Nephron progenitor cell (in vitro differentiated cells): ENCODE measurements at regions not wholly inside any gene's neighbourhood (a gene's known extent, or its start where the extent isn't known, plus 50 kb on each side); places are given as distances from the start of the nearest gene placed in this dataset.

Experiments used
- DNase-seq: peaks from one replicate; pipeline ENCODE4 v3.0.0; 2021
- H3K27ac Mint-ChIP-seq: 2 replicates; pipeline ENCODE4 v1.8.0; 2021; ENCODE audit warnings: mild to moderate bottlenecking, moderate library complexity, mixed read lengths
- H3K27me3 Mint-ChIP-seq: 2 replicates; pipeline ENCODE4 v1.8.0; 2021; ENCODE audit warnings: mild to moderate bottlenecking, low read depth, mixed read lengths; ENCODE audit not compliant: poor library complexity
- H3K36me3 Mint-ChIP-seq: 2 replicates; pipeline ENCODE4 v1.8.0; 2021; ENCODE audit warnings: low read depth, mixed read lengths
- H3K4me1 Mint-ChIP-seq: 2 replicates; pipeline ENCODE4 v1.8.0; 2021; ENCODE audit warnings: mixed read lengths
- H3K4me3 Mint-ChIP-seq: 2 replicates; pipeline ENCODE4 v1.8.0; 2021; ENCODE audit warnings: mild to moderate bottlenecking, moderate library complexity, mixed read lengths
- H3K9me3 Mint-ChIP-seq: 2 replicates; pipeline ENCODE4 v1.8.0; 2021; ENCODE audit warnings: mild to moderate bottlenecking, moderate library complexity, mixed read lengths
- CTCF ChIP-seq: fragments of 200-600 bp; sonication (generic); IDR thresholded peaks from 2 replicates; pipeline ENCODE4 v1.5.0; 2021; ENCODE audit warnings: antibody characterized with exemption

GRCh38 chr9:1581926-1582325 lies 433.2 kb upstream of the SMARCA2 start:
- Mint-ChIP-seq H3K27ac (no peak overlapping the region), H3K4me1 (no peaks in the 10 kb centered on the region), H3K36me3 (no peaks in the 10 kb centered on the region), H3K9me3 (peaks cover 44% of the 10 kb centered on the region), H3K27me3 (no peaks in the 10 kb centered on the region), H3K4me3 (no peak overlapping the region)
- no peak for DNase-seq
- no peak for TF ChIP-seq CTCF

GRCh38 chr9:1591310-1591709 lies 423.8 kb upstream of the SMARCA2 start:
- H3K27me3 Mint-ChIP-seq, result no peaks in the 10 kb centered on the region
- no peak overlapping the region for H3K4me3 Mint-ChIP-seq
- H3K4me1 Mint-ChIP-seq, result no peaks in the 10 kb centered on the region
- TF ChIP-seq CTCF, result no peak
- DNase-seq, result no peak
- peaks cover 56% of the 10 kb centered on the region for H3K9me3 Mint-ChIP-seq
- H3K27ac Mint-ChIP-seq, result no peak overlapping the region
- H3K36me3 Mint-ChIP-seq, result no peaks in the 10 kb centered on the region

- peaks cover 35% of the 10 kb centered on the region for H3K9me3 Mint-ChIP-seq
- no peaks in the 10 kb centered on the region for H3K27me3 Mint-ChIP-seq
- no peaks in the 10 kb centered on the region for H3K36me3 Mint-ChIP-seq
These were observed 416.9 kb upstream of the SMARCA2 start for GRCh38 chr9:1598270-1598669.

GRCh38 chr9:1599961-1600360 lies 415.2 kb upstream of the SMARCA2 start:
- peaks cover 41% of the 10 kb centered on the region for H3K9me3 Mint-ChIP-seq
- TF ChIP-seq CTCF, result no peak
- H3K27me3 Mint-ChIP-seq, result no peaks in the 10 kb centered on the region
- no peak overlapping the region for H3K27ac Mint-ChIP-seq
- no peak overlapping the region for H3K4me3 Mint-ChIP-seq
- H3K36me3 Mint-ChIP-seq, result no peaks in the 10 kb centered on the region
- no peak for DNase-seq
- H3K4me1 Mint-ChIP-seq, result no peaks in the 10 kb centered on the region

More at GRCh38 chr9:1598270-1598669, 416.9 kb upstream of the SMARCA2 start:
- no peak for DNase-seq
- no peak overlapping the region for H3K4me3 Mint-ChIP-seq
- no peak overlapping the region for H3K27ac Mint-ChIP-seq
- TF ChIP-seq CTCF, result no peak
- H3K4me1 Mint-ChIP-seq, result no peaks in the 10 kb centered on the region

- Mint-ChIP-seq H3K4me1 (peaks cover 16% of the 10 kb centered on the region), H3K27me3 (peaks cover 4% of the 10 kb centered on the region), H3K4me3 (no peak overlapping the region), H3K27ac (no peak overlapping the region), H3K9me3 (peaks cover 36% of the 10 kb centered on the region), H3K36me3 (no peaks in the 10 kb centered on the region)
- peak; percentile 33 for TF ChIP-seq CTCF
- DNase-seq, result no peak
These were observed 410.1 kb upstream of the SMARCA2 start for GRCh38 chr9:1604942-1605560.

- no peak for DNase-seq
- no peak overlapping the region for H3K27ac Mint-ChIP-seq
- no peak for TF ChIP-seq CTCF
- peaks cover 4% of the 10 kb centered on the region for H3K27me3 Mint-ChIP-seq
- peaks cover 48% of the 10 kb centered on the region for H3K9me3 Mint-ChIP-seq
- no peak overlapping the region for H3K4me3 Mint-ChIP-seq
- H3K4me1 Mint-ChIP-seq, result peaks cover 16% of the 10 kb centered on the region
- no peaks in the 10 kb centered on the region for H3K36me3 Mint-ChIP-seq
These were observed 408.9 kb upstream of the SMARCA2 start for GRCh38 chr9:1606253-1606652.
